HG02623 (cell line): ENCODE measurements at regions not wholly inside any gene's neighbourhood (a gene's known extent, or its start where the extent isn't known, plus 50 kb on each side); places are given as distances from the start of the nearest gene placed in this dataset.

Source experiments
- ATAC-seq: cut with Tn5 transposase; IDR thresholded peaks from one replicate; pipeline ENCODE4 v1.9.1; 2021; ENCODE audit warnings: moderate library complexity; ENCODE audit not compliant: unreplicated experiment

DNA sequence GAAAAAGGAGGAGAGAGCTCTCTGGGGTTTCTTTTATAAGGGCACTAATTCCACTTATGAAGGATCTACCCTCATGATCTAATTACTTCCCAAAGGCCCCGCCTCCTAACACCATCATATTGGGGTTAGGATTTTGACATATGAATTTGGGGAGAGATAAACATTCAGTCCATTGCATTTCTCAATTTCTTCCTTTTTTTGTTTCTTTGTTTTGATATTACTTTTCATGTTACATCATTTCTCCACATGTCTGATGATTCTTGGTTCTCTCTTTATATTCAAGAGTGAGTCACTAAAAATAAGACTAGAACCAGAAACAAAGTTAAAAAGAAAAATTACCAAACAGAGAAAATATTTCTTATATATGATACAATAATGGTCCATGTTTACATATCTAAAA is 63.2 kb upstream of the DUSP10 start:
- ATAC-seq, result no peak

DNA sequence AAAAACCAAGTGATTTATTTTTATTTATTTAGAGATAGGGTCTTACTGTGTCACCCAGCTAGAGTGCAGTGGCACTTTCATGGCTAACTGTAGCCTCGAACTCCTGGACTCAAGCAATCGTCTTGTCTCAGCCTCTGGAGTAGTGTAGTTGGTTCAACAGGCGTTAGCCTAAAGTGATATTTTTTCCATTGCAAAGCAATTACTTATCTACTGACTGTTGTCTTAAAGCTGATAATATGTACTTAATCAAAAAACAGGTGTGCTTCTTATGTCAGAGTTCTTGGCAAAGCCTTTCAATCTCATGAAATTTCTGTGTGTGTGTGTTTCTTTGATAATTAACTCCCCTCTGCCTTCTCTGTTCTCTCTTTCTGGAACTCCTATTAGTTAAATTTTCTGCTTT is 62.4 kb upstream of the DUSP10 start:
- ATAC-seq, result no peak

DNA sequence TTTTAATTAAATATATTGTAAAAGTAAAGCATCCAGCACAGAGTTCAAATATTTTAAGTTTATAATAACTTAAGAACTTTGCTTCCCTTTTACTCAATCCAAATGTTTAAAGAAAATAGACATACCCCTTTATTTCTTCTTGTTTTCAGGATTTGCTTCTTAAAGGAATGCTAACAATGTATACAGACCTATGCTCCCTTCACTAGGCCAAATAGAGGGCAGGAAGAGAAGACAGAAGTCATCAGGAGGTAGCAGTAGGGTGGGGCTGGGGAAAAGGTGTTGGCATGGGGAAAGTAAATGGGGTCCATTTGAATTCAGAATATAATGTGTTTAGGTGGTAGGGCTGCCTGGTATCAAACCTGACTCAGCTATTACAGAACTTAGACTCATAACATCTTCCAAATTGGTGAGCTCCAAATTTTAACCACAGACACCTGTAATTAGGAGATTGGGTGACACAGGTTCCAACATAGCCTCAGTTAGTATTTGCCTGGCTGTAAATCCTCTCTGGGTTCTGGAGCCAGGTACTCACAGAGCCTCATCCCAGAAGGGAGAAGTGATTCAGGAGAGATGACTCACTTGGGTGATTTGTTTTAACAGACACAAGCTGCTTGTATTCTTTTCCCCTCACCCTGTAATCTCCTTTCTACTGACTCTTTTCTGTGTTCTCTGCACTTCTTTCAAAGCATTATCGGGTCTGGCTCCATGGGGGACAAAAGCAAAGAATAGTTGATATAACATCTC is 60.1 kb upstream of the DUSP10 start:
- no peak for ATAC-seq

DNA sequence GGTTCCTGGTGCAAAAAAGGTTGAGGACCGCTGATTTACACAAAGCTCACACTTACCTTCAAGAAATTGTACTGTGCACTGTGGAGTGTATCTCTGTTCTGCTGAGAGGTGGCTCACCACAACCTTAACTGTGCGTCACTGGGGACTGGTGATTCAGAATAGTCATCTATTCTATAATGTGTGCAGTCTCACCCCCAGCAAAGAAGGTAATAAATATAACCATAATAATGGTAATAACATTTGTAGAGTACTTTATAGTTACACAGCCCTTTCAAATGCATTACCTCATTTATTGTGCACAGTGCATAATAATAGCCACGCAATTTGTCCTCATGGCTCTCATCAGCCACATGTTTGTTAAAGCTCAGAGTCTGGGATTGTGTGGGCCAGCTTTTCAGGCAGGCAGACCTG is 59.4 kb upstream of the DUSP10 start:
- ATAC-seq, result no peak

DNA sequence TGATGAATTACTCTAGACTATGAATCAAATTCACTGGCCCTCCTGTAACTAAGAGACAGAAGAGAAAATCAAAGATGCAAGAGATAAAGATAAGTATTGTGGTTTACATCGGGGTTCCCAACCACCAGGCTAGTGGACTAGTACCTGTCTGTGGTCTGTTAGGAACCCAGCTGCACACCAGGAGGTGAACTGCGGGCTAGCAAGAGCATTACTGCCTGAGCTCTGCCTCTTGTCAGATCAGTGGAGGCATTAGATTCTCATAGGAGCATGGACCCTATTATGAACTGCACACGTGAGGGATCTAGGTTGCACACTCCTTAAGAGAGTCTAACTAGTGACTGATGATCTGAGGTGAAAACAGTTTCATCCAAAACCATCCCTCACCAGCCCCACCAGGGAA is 58.9 kb upstream of the DUSP10 start:
- no peak for ATAC-seq

DNA sequence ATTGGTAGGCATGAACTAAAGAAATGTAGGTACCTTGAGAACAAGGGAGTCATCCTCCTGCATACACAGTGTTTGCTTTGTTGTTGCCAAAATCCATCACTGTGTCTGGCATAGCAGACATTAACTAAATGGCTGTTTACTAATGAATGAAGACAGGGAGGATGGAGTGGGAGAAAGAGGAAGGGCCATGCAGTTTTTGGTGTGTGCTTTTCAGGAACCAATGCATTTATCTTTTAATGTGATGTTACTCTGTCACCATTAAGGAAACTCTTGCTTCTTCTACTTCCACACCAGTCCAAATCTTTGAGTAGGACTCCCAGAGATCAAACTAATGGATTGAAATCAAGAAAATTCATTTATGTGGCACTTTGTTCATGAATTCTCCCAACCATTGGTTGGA is 55.6 kb upstream of the DUSP10 start:
- no peak for ATAC-seq

DNA sequence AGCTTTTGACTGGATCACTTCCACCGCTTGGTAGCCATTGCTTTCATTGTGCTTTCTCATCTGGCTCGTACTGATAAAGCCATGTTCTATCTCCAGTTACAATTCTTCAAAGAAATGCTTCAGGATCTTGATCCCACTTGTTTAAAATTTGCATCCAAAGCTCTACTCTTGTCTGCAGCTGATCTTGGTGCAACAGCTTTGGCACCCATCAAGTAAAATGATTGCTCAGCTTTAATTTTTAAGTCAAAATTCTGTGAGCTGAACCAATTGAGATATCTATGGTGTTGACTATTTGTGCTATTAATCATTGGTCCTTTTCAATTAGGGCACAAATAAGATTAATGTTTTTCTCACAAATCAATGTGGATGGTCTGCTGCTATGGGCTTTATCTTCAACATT is 54.8 kb upstream of the DUSP10 start:
- no peak for ATAC-seq

DNA sequence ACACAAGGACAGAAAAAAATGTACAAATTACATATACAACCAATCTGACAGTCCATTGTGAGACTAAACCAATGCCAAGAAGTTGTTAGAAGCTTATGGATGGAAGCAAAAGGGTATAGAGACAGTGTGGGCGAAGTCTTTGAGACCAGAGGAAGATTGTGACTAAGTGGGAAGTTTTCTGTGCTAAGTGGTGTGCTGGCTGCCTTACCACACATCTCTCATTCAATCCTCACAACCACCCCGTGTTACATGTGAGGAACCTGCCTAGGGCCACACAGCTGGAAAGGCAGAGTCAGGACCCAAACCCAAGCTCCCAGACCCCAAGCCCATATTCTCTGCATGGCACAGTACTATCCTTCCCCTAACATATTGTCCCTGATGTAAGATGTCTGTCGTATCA is 53.5 kb upstream of the DUSP10 start:
- no peak for ATAC-seq

DNA sequence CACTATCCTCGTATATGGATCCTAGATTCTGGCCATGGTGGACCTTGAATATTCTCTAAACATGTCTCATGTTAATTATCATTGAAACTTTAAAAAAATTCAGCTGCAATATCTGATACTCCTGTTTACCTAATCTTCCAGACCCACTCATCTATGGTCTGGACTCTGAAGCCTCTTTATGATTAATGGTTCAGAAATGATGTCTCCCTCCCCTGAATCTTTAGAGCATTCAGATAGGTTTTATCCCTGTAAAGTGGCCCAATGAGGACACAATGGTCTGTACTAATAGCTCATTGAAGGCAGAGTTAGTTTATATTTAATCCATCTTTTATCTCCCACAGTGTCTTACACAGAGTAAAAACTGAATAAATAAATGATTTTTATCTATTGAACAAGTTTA is 53.0 kb upstream of the DUSP10 start:
- no peak for ATAC-seq

DNA sequence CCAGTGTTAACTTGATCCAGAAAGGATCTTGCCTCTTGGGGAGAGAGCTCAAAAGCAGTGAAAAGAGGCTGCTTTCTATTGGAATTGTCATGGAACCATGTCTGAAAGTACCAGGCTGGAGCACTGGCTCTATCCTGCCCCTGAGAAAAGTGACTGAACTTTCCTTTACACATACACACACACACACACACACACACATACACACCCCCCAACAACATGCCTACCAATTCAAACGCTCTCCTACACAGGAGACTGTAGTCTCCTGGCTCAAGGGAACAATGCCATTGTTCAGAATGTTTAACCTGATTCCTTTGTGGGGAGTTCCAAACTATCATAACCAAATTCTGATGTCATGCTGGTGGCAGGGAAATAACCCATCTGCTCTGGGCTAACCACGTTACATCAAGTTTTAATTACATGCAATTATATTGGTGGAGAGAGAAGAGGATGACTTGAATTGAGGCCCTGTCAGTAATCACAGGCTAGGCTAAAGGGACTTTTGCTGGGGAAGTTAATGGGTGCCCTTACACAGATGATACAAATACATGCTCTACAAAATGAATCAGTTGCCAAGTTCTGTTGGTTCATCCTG is 52.3 kb upstream of the DUSP10 start:
- ATAC-seq, result peak; percentile 57

DNA sequence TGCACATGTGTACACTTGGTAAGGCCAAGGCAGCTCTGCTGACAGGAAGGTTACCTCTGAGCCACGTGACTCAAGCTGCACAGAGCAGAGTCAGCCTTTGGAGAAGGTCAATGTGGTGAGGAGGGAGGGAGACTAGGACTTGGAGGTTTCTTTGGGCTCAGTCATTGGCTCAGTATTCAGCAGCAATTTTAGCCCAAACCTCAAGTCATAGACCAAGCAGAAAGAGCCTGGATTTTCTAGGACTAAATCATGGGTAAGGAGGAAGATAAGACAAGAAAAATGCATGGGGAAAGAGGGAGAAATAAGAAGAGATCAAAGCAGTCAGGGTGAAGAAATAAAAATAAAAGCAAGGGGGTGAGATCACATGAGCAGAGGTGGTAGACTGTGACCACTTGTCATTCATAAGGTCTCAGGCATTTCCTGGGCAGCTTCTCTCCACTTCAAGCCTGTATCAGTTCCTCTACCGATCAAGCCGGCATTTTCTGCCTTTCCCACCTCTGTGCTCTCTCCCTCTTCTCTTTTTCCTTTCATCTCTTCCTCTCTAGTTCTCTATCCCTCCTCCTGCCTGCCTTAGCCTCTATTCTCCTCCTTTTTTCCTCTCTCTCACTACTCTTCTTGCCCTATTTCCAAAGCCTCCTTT is 51.7 kb upstream of the DUSP10 start:
- ATAC-seq, result peak; percentile 80

DNA sequence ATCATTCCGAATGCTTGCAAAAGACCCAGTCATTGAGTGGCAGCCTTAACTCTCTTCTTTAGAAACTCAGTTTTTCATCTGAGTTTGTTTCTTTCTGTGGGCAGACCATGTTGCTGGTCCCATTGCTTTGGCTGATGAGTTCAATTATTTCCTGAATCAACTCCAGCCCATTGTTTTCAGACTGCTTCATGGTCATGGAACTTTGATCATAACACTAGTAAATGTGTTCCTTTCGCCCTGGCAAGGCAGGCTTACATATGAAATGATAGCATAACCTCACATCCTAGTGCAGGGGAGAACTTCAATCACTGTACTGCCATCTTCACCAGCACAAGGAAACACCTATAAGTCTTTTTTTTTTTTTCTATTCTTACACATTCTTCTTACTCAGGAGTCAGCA is 50.0 kb upstream of the DUSP10 start:
- ATAC-seq, result no peak
